ENCODE measurements at regions not wholly inside any gene's neighbourhood (a gene's known extent, or its start where the extent isn't known, plus 50 kb on each side); places are given as distances from the start of the nearest gene placed in this dataset.

GRCh38 chr21:40926238-40926637 lies 79.3 kb upstream of the DSCAM start:
- no peak for TF ChIP-seq CTCF (IDR thresholded peaks at IDR 0.05)
- Histone ChIP-seq H3K9me3 (ENCODE audit: control insufficient read depth in 1 of 2, insufficient read depth in 1 of 2, low read length in 2 of 2) (peaks cover 8 to 12% of the 10 kb centered on the region in 2 experiments), H3K36me3 (ENCODE audit: insufficient read depth, low read length) (no peaks in the 10 kb centered on the region), H3K27me3 (ENCODE audit: control insufficient read depth in 1 of 2, insufficient read depth in 2 of 2, low read length in 2 of 2) (no peaks in the 10 kb centered on the region), H3K4me3 (ENCODE audit: low read length) (no peak overlapping the region), H3K27ac (ENCODE audit: low read depth in 1 of 2, low read length in 2 of 2) (no peak overlapping the region), H3K4me1 (ENCODE audit: insufficient read depth, low read length) (no peaks in the 10 kb centered on the region)
- H3K4me3 Mint-ChIP-seq: no peak overlapping the region
- no peaks in the 10 kb centered on the region for H3K36me3 Mint-ChIP-seq (ENCODE audit: low read depth)
- intact Hi-C loops (cut with DNase I, micrococcal nuclease): no loop called here
- H3K27me3 Mint-ChIP-seq: no peaks in the 10 kb centered on the region
- H3K27ac Mint-ChIP-seq: no peak overlapping the region
- ATAC-seq (ENCODE audit: poor library complexity): no peak
- ChIA-PET POLR2A (no interaction called here), CTCF (no interaction called here)
- no peak for DNase-seq
- no peaks in the 10 kb centered on the region for H3K4me1 Mint-ChIP-seq (ENCODE audit: low read depth)
- peaks cover 12% of the 10 kb centered on the region for H3K9me3 Mint-ChIP-seq

- H3K27me3 ChIP-seq (ENCODE audit: control insufficient read depth in 1 of 2, insufficient read depth in 2 of 2, low read length in 2 of 2): peaks cover 0 to 3% of the 10 kb centered on the region in 2 experiments
- TF ChIP-seq CTCF (IDR thresholded peaks at IDR 0.05): no peak
- ATAC-seq (ENCODE audit: poor library complexity) (no peak), DNase-seq (no peak)
- H3K36me3 ChIP-seq (ENCODE audit: insufficient read depth, low read length): no peaks in the 10 kb centered on the region
- H3K4me3 ChIP-seq (ENCODE audit: low read length): no peak overlapping the region
- Mint-ChIP-seq H3K4me1 (ENCODE audit: low read depth) (no peaks in the 10 kb centered on the region), H3K4me3 (no peak overlapping the region), H3K27ac (no peak overlapping the region), H3K9me3 (peaks cover 12% of the 10 kb centered on the region), H3K36me3 (ENCODE audit: low read depth) (no peaks in the 10 kb centered on the region), H3K27me3 (no peaks in the 10 kb centered on the region)
- no peaks in the 10 kb centered on the region for H3K4me1 ChIP-seq (ENCODE audit: insufficient read depth, low read length)
- POLR2A ChIA-PET: no interaction called here
- no peak overlapping the region for H3K27ac ChIP-seq (ENCODE audit: low read depth in 1 of 2, low read length in 2 of 2)
- H3K9me3 ChIP-seq (ENCODE audit: control insufficient read depth in 1 of 2, insufficient read depth in 1 of 2, low read length in 2 of 2): peaks cover 7 to 8% of the 10 kb centered on the region in 2 experiments
- intact Hi-C loops (cut with DNase I, micrococcal nuclease): no loop called here
- CTCF ChIA-PET: no interaction called here
Measured at GRCh38 chr21:40929833-40930232, 82.9 kb upstream of the DSCAM start.

- CTCF ChIA-PET: no interaction called here
- Histone ChIP-seq H3K27me3 (ENCODE audit: control insufficient read depth in 1 of 2, insufficient read depth in 2 of 2, low read length in 2 of 2) (peaks cover 0 to 3% of the 10 kb centered on the region in 2 experiments), H3K27ac (ENCODE audit: low read depth in 1 of 2, low read length in 2 of 2) (no peak overlapping the region), H3K4me3 (ENCODE audit: low read length) (no peak overlapping the region), H3K9me3 (ENCODE audit: control insufficient read depth in 1 of 2, insufficient read depth in 1 of 2, low read length in 2 of 2) (peaks cover 7 to 8% of the 10 kb centered on the region in 2 experiments), H3K36me3 (ENCODE audit: insufficient read depth, low read length) (no peaks in the 10 kb centered on the region), H3K4me1 (ENCODE audit: insufficient read depth, low read length) (no peaks in the 10 kb centered on the region)
- ATAC-seq (ENCODE audit: poor library complexity) (no peak), DNase-seq (no peak)
- TF ChIP-seq CTCF (IDR thresholded peaks at IDR 0.05): no peak
- no peaks in the 10 kb centered on the region for H3K36me3 Mint-ChIP-seq (ENCODE audit: low read depth)
- no peaks in the 10 kb centered on the region for H3K4me1 Mint-ChIP-seq (ENCODE audit: low read depth)
- no peak overlapping the region for H3K27ac Mint-ChIP-seq
- POLR2A ChIA-PET: no interaction called here
- peaks cover 12% of the 10 kb centered on the region for H3K9me3 Mint-ChIP-seq
- no peaks in the 10 kb centered on the region for H3K27me3 Mint-ChIP-seq
- intact Hi-C loops (cut with DNase I, micrococcal nuclease): no loop called here
- no peak overlapping the region for H3K4me3 Mint-ChIP-seq
Measured at GRCh38 chr21:40931197-40931596, 84.2 kb upstream of the DSCAM start.

Data from CD4-positive, alpha-beta T cell (primary cell).